Nephron progenitor cell (in vitro differentiated cells): ENCODE measurements at regions not wholly inside any gene's neighbourhood (a gene's known extent, or its start where the extent isn't known, plus 50 kb on each side); places are given as distances from the start of the nearest gene placed in this dataset.
A peak's percentile ranks its signal among the peaks of the same experiment; 100 is the strongest.

ENCODE experiments used
- DNase-seq: peaks from one replicate; pipeline ENCODE4 v3.0.0; 2021
- H3K27ac Mint-ChIP-seq: 2 replicates; pipeline ENCODE4 v1.8.0; 2021; ENCODE audit warnings: mild to moderate bottlenecking, moderate library complexity, mixed read lengths
- H3K27me3 Mint-ChIP-seq: 2 replicates; pipeline ENCODE4 v1.8.0; 2021; ENCODE audit warnings: mild to moderate bottlenecking, low read depth, mixed read lengths; ENCODE audit not compliant: poor library complexity
- H3K36me3 Mint-ChIP-seq: 2 replicates; pipeline ENCODE4 v1.8.0; 2021; ENCODE audit warnings: low read depth, mixed read lengths
- H3K4me1 Mint-ChIP-seq: 2 replicates; pipeline ENCODE4 v1.8.0; 2021; ENCODE audit warnings: mixed read lengths
- H3K4me3 Mint-ChIP-seq: 2 replicates; pipeline ENCODE4 v1.8.0; 2021; ENCODE audit warnings: mild to moderate bottlenecking, moderate library complexity, mixed read lengths
- H3K9me3 Mint-ChIP-seq: 2 replicates; pipeline ENCODE4 v1.8.0; 2021; ENCODE audit warnings: mild to moderate bottlenecking, moderate library complexity, mixed read lengths
- TF ChIP-seq, protein P1 (sequence below): fragments of 200-600 bp; sonication (generic); IDR thresholded peaks from 2 replicates; pipeline ENCODE4 v1.5.0; 2021; ENCODE audit warnings: antibody characterized with exemption

DNA sequence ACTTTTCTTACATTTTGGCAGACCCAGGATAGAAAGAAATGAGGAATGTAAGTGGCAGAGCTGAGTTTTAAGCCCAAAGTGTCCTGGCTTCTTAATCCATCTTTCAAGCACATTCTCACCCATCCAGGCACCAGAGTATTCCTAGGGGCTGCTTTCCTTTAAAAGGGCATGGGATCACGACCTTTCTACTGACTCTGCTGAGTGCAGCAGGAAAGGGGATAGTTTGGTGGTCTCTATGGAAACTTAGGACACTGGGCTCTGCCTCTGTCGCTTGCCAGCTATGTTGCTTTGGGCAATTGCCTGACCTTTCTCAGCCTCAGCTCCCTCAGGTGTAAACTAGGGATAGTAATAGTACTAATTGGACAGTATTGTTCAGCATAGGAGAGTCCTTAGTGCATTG is 458.4 kb downstream of the PDCD6IP start:
- H3K27ac Mint-ChIP-seq, result peak overlapping the region; percentile 50
- no peaks in the 10 kb centered on the region for H3K9me3 Mint-ChIP-seq
- H3K4me3 Mint-ChIP-seq, result no peak overlapping the region
- peaks cover 47% of the 10 kb centered on the region for H3K4me1 Mint-ChIP-seq
- no peaks in the 10 kb centered on the region for H3K36me3 Mint-ChIP-seq
- TF ChIP-seq, protein P1, sequence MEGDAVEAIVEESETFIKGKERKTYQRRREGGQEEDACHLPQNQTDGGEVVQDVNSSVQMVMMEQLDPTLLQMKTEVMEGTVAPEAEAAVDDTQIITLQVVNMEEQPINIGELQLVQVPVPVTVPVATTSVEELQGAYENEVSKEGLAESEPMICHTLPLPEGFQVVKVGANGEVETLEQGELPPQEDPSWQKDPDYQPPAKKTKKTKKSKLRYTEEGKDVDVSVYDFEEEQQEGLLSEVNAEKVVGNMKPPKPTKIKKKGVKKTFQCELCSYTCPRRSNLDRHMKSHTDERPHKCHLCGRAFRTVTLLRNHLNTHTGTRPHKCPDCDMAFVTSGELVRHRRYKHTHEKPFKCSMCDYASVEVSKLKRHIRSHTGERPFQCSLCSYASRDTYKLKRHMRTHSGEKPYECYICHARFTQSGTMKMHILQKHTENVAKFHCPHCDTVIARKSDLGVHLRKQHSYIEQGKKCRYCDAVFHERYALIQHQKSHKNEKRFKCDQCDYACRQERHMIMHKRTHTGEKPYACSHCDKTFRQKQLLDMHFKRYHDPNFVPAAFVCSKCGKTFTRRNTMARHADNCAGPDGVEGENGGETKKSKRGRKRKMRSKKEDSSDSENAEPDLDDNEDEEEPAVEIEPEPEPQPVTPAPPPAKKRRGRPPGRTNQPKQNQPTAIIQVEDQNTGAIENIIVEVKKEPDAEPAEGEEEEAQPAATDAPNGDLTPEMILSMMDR, result no peak
- no peak for DNase-seq
- no peaks in the 10 kb centered on the region for H3K27me3 Mint-ChIP-seq

DNA sequence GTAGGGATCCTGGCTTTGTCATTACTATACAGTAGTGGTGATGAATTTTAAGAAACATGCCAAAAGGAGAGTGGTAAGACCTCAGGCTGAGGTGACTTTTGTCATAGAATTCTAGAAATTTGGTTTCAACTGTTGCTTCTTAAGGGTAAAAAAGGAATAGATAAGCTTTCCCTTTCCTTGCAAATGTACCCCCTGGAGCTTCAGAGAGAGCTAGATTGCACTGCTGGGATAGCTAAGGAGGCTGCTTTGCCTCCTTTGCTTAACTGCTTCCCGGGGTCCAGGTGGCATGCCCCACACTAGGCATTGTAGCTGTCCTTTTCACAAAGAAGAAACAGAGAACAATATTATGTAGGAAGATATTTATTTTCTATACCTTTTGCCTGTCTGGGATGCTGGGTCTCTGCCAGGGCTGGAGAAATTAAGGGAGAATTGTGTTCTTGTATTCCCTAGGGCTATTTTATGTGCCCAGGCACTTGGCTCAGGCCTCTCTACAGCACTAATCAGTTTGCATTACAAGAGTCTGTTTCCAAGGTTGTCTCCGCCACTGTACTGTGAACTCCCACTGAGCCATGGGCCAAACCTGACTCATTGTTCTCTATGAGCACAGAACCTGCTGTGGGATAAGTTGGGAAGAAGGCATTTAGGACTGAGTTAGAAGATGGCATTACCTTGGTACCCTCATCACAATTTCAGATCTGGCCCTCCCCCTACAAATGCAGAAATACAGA is 460.0 kb downstream of the PDCD6IP start:
- DNase-seq, result no peak
- Mint-ChIP-seq H3K27me3 (no peaks in the 10 kb centered on the region), H3K9me3 (no peaks in the 10 kb centered on the region), H3K4me3 (no peak overlapping the region), H3K36me3 (no peaks in the 10 kb centered on the region), H3K4me1 (peaks cover 50% of the 10 kb centered on the region), H3K27ac (no peak overlapping the region)
- TF ChIP-seq, protein P1, result no peak

DNA sequence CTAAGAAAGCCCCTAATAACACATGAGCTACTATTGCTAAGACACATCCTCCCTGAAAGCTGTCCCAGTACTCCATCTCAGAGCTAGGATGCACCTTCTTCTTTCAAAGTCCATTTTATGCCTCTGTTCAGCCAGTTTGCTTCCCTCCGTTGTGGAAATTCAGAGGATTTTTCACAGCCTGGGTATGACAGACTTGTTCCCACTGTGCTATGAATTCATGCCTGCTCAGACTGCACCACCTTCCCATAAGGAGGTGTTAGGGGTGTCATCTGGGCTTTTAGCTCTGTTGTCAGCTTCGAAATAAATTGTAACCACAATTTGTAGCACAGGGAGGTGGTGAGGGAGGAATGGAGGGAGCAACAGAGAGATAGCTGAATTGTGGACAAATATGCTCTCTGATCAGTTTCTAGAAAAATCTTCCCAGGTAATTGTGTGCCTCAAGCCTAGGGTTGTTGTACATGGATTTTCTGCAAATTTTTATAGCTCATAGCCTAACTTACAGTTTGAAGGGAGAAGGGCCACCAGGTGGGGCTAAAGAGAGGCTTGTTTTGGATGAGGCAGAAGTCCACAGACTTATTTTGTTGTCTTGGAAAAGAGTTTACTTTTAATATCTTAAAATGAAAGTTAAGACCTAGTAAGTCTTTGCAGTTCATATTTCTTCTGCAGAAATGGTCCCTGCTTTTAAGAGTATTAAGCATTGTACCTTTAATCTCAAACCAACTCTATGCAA is 462.0 kb downstream of the PDCD6IP start:
- Mint-ChIP-seq H3K4me3 (no peak overlapping the region), H3K4me1 (peaks cover 45% of the 10 kb centered on the region), H3K27me3 (no peaks in the 10 kb centered on the region), H3K27ac (peak overlapping the region; percentile 77), H3K9me3 (no peaks in the 10 kb centered on the region), H3K36me3 (no peaks in the 10 kb centered on the region)
- peak; percentile 68 for DNase-seq
- TF ChIP-seq, protein P1, result peak; percentile 67

DNA sequence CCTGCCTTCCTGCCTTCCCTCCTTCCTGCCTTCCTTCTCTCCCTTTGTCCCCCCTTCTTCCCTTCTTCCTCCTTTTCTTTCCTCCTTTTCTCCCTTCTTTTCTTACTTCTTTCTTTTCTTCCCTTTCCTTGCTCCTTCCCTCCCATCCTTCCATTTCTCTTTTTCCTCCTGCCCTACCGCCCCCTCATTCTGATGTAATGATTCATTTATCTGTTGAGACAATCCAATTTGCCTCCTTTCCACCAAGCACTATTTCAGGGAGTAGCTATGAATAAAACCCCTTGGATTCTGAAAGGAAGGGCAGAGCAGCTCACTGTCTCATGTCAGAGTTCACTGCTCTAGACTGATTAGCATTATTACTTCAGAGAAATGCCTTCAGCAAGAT is 462.6 kb downstream of the PDCD6IP start:
- H3K27ac Mint-ChIP-seq, result no peak overlapping the region
- H3K27me3 Mint-ChIP-seq, result no peaks in the 10 kb centered on the region
- TF ChIP-seq, protein P1, result no peak
- H3K4me1 Mint-ChIP-seq, result peaks cover 39% of the 10 kb centered on the region
- no peaks in the 10 kb centered on the region for H3K36me3 Mint-ChIP-seq
- no peaks in the 10 kb centered on the region for H3K9me3 Mint-ChIP-seq
- DNase-seq, result no peak
- H3K4me3 Mint-ChIP-seq, result no peak overlapping the region

DNA sequence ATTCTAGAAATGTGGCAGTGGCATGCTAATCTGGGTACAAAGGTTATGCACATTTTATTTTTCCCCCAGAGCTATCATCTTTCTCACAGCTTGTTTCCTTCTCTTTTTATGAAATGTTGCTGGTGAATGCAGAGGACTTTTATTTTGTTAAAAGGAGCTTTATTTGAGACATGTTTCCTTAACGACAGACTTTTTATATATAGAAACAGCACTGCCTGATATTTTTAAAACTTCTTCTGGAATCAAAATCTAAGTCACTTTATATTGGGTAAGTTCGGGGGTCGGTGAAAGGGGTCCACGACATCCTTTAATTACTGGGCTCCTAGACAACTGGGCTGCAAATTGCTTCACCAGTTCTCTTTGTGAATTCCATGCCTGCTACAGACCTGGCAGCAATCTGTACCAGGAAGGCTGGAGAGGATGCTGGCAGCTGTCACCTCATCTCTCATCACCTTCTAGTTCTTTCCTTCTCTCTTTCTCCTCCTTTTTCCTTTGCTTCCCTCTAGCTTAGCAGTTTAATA is 464.7 kb downstream of the PDCD6IP start:
- no peaks in the 10 kb centered on the region for H3K27me3 Mint-ChIP-seq

More for the DNA sequence above, 464.7 kb downstream of the PDCD6IP start:
- Mint-ChIP-seq H3K27ac (no peak overlapping the region), H3K9me3 (no peaks in the 10 kb centered on the region), H3K36me3 (no peaks in the 10 kb centered on the region), H3K4me1 (peaks cover 27% of the 10 kb centered on the region), H3K4me3 (no peak overlapping the region)
- no peak for DNase-seq
- TF ChIP-seq, protein P1, result no peak
